ENCODE measurements at regions not wholly inside any gene's neighbourhood (a gene's known extent, or its start where the extent isn't known, plus 50 kb on each side); places are given as distances from the start of the nearest gene placed in this dataset.

DNA sequence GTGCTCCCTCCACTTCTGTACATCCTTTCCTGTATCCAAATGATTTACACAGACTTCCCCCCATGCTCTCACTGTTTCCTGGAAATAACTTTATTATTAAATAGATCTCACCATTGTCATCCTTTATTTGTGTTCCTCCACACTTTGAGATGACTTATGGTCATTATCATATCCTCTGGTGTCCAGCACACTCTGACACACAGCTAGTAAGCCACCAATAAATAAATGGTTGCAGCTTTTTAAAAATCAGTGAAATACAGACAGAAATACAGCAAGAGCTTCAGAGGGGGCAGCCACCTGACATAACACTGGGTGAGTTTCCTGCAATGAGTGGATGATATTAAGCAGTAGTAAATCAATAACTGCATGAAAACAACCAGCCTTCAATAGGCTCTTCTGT lies 2036.4 kb upstream of the AGA start:
- Histone ChIP-seq H3K27me3 (ENCODE audit: insufficient read depth, low read length) (no peaks in the 10 kb centered on the region), H3K9me3 (ENCODE audit: low read depth, low read length) (no peaks in the 10 kb centered on the region), H3K4me3 (ENCODE audit: low read length) (no peak overlapping the region), H3K4me1 (ENCODE audit: insufficient read depth, low read length) (no peaks in the 10 kb centered on the region)

DNA sequence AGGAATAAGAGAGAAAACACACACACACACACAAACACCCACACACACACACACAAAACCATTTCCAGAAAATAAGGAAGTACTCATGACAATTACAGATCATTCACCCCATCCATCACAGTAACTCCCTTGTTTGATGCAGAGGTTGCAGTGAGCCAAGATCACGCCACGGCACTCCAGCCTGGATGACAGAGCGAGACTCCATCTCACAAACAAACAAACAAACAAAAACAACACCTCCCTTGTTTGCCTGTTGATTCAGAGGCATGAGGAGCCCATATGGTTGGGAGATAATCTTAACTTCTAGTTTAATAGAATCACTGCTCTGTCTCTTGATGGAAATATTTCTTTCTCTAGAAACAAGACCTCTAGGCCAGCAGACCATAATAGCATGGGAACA lies 2043.5 kb upstream of the AGA start:
- Histone ChIP-seq H3K4me1 (ENCODE audit: insufficient read depth, low read length) (no peaks in the 10 kb centered on the region), H3K4me3 (ENCODE audit: low read length) (no peak overlapping the region), H3K9me3 (ENCODE audit: low read depth, low read length) (no peaks in the 10 kb centered on the region), H3K27me3 (ENCODE audit: insufficient read depth, low read length) (no peaks in the 10 kb centered on the region)

- H3K9me3 ChIP-seq (ENCODE audit: low read depth, low read length) = no peaks in the 10 kb centered on the region
- no peaks in the 10 kb centered on the region for H3K4me1 ChIP-seq (ENCODE audit: insufficient read depth, low read length)
- no peaks in the 10 kb centered on the region for H3K27me3 ChIP-seq (ENCODE audit: insufficient read depth, low read length)
- no peak overlapping the region for H3K4me3 ChIP-seq (ENCODE audit: low read length)
Measured at GRCh38 chr4:179486570-179487335, 2044.5 kb upstream of the AGA start.

GRCh38 chr4:179492260-179493080 lies 2050.2 kb upstream of the AGA start:
- no peak overlapping the region for H3K4me3 ChIP-seq (ENCODE audit: low read length)
- H3K9me3 ChIP-seq (ENCODE audit: low read depth, low read length) = no peaks in the 10 kb centered on the region

GRCh38 chr4:179503976-179504375 lies 2061.7 kb upstream of the AGA start:
- H3K27me3 ChIP-seq (ENCODE audit: insufficient read depth, low read length) = no peaks in the 10 kb centered on the region
- H3K4me3 ChIP-seq (ENCODE audit: low read length) = no peak overlapping the region

More at GRCh38 chr4:179492260-179493080, 2050.2 kb upstream of the AGA start:
- Histone ChIP-seq H3K4me1 (ENCODE audit: insufficient read depth, low read length) (no peaks in the 10 kb centered on the region), H3K27me3 (ENCODE audit: insufficient read depth, low read length) (no peaks in the 10 kb centered on the region)

GRCh38 chr4:179509489-179509888 lies 2067.3 kb upstream of the AGA start:
- no peak overlapping the region for H3K4me3 ChIP-seq (ENCODE audit: low read length)
- H3K27me3 ChIP-seq (ENCODE audit: insufficient read depth, low read length) = no peaks in the 10 kb centered on the region
- no peaks in the 10 kb centered on the region for H3K9me3 ChIP-seq (ENCODE audit: low read depth, low read length)
- no peaks in the 10 kb centered on the region for H3K4me1 ChIP-seq (ENCODE audit: insufficient read depth, low read length)

More at GRCh38 chr4:179503976-179504375, 2061.7 kb upstream of the AGA start:
- Histone ChIP-seq H3K4me1 (ENCODE audit: insufficient read depth, low read length) (no peaks in the 10 kb centered on the region), H3K9me3 (ENCODE audit: low read depth, low read length) (no peaks in the 10 kb centered on the region)

DNA sequence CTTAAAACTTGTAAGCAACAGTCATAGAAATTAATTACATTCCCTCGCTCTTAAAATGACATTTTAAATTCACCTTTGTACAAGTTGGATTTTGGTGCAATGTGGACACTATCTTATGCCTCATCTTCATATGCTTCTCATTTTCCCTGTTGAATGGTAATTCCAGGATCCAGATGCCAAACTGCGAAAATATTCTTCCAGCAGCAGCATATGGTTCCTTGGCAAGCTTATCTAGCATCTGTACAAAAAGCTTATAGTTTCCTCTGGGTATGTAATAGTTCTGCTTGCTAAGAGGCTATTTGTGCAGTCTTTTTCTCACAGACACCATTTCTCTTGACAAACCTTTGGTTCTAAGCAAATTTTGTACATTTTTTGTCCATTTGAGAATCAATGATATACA lies 2079.7 kb upstream of the AGA start:
- Histone ChIP-seq H3K4me1 (ENCODE audit: insufficient read depth, low read length) (no peaks in the 10 kb centered on the region), H3K4me3 (ENCODE audit: low read length) (no peak overlapping the region), H3K9me3 (ENCODE audit: low read depth, low read length) (no peaks in the 10 kb centered on the region), H3K27me3 (ENCODE audit: insufficient read depth, low read length) (no peaks in the 10 kb centered on the region)

DNA sequence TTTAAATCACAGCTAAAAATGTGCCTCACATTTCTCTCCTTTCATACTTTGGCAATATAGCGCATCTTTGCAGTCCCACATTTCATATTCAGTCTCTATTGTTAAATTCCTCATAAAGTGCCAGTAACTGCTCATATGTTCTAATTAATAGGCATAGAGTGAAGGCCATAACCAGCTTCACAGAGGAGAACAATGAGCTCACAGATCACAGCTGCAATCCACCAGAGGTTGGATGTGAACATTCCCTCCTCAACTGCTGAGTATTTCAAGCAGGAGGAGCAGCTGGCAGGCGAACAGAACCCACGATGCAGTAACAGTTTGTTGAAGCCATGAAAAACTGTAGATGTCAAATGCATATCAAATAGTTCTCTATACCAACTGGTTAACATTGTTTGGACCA lies 2088.7 kb upstream of the AGA start:
- no peak overlapping the region for H3K4me3 ChIP-seq (ENCODE audit: low read length)
- peaks cover 6% of the 10 kb centered on the region for H3K9me3 ChIP-seq (ENCODE audit: low read depth, low read length)
- no peaks in the 10 kb centered on the region for H3K4me1 ChIP-seq (ENCODE audit: insufficient read depth, low read length)
- no peaks in the 10 kb centered on the region for H3K27me3 ChIP-seq (ENCODE audit: insufficient read depth, low read length)

GRCh38 chr4:179536694-179537093 lies 2094.5 kb upstream of the AGA start:
- H3K4me1 ChIP-seq (ENCODE audit: insufficient read depth, low read length) = no peaks in the 10 kb centered on the region

DNA sequence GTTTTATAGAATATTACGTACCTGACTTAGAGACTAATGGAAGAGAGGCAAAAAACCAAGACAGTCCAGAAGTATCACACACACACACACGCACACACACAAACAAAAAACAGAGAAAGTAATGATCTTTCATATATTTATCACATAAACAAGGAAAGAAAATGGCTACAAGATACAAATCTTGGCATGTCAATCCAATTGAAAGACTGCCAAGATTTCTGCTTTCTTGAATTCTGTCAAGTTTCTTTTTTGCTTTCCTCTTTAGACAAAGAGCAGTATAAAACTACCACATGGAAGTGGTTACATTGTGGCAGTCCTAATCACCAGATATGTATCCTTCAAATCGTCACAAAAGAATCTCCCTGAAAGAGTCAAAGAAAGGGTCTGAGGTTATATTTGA lies 2097.4 kb upstream of the AGA start:
- H3K9me3 ChIP-seq (ENCODE audit: low read depth, low read length) = no peaks in the 10 kb centered on the region

More at GRCh38 chr4:179536694-179537093, 2094.5 kb upstream of the AGA start:
- no peaks in the 10 kb centered on the region for H3K9me3 ChIP-seq (ENCODE audit: low read depth, low read length)
- no peak overlapping the region for H3K4me3 ChIP-seq (ENCODE audit: low read length)
- no peaks in the 10 kb centered on the region for H3K27me3 ChIP-seq (ENCODE audit: insufficient read depth, low read length)

GRCh38 chr4:179543771-179544170 lies 2101.5 kb upstream of the AGA start:
- H3K27me3 ChIP-seq (ENCODE audit: insufficient read depth, low read length) = no peaks in the 10 kb centered on the region

More for the DNA sequence above, 2097.4 kb upstream of the AGA start:
- no peaks in the 10 kb centered on the region for H3K4me1 ChIP-seq (ENCODE audit: insufficient read depth, low read length)
- no peaks in the 10 kb centered on the region for H3K27me3 ChIP-seq (ENCODE audit: insufficient read depth, low read length)
- H3K4me3 ChIP-seq (ENCODE audit: low read length) = no peak overlapping the region

DNA sequence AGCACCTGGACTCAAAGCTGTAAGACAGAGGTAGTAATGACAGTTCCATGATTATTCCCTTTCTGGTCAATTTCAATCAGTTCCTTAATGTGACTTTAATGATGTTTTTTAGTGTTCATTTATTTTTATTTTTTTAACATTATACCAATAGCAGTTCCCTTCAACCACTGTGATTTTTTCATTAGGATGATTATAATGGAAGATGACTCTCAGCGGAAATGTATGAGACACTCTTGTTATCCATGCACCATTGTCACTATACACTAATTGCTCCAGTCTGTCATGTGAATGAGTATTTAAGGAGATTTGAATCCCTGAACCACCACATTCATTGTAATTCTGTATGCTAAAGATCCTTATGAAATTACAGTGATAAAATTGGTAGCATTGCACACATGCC lies 2102.3 kb upstream of the AGA start:
- no peaks in the 10 kb centered on the region for H3K27me3 ChIP-seq (ENCODE audit: insufficient read depth, low read length)
- H3K9me3 ChIP-seq (ENCODE audit: low read depth, low read length) = no peaks in the 10 kb centered on the region
- no peak overlapping the region for H3K4me3 ChIP-seq (ENCODE audit: low read length)
- no peaks in the 10 kb centered on the region for H3K4me1 ChIP-seq (ENCODE audit: insufficient read depth, low read length)

More at GRCh38 chr4:179543771-179544170, 2101.5 kb upstream of the AGA start:
- H3K4me1 ChIP-seq (ENCODE audit: insufficient read depth, low read length) = no peaks in the 10 kb centered on the region
- no peaks in the 10 kb centered on the region for H3K9me3 ChIP-seq (ENCODE audit: low read depth, low read length)
- no peak overlapping the region for H3K4me3 ChIP-seq (ENCODE audit: low read length)

GRCh38 chr4:179552131-179552530 lies 2109.9 kb upstream of the AGA start:
- no peaks in the 10 kb centered on the region for H3K27me3 ChIP-seq (ENCODE audit: insufficient read depth, low read length)
- no peaks in the 10 kb centered on the region for H3K4me1 ChIP-seq (ENCODE audit: insufficient read depth, low read length)
- H3K9me3 ChIP-seq (ENCODE audit: low read depth, low read length) = no peaks in the 10 kb centered on the region
- no peak overlapping the region for H3K4me3 ChIP-seq (ENCODE audit: low read length)

GRCh38 chr4:179563741-179564140 lies 2121.5 kb upstream of the AGA start:
- H3K4me1 ChIP-seq (ENCODE audit: insufficient read depth, low read length) = no peaks in the 10 kb centered on the region
- H3K27me3 ChIP-seq (ENCODE audit: insufficient read depth, low read length) = no peaks in the 10 kb centered on the region
- H3K9me3 ChIP-seq (ENCODE audit: low read depth, low read length) = no peaks in the 10 kb centered on the region
- H3K4me3 ChIP-seq (ENCODE audit: low read length) = no peak overlapping the region

DNA sequence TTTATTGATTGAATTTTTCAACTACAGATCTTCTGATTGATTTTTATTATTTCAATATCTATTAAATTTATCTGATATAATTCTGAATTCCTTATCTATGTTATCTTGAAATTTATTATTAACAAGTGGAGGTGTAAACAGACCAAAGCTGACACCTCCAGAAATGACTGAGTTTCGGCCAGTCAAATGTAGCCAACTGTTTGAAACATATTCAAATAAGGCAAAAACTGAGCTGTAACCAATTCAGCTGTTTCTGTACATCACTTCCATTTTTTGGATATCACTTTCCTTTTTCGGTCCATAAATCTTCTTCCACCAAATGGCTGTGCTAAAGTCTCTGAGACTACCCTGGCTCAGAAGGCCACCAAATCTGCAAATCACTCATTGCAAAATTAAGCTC lies 2127.3 kb upstream of the AGA start:
- H3K9me3 ChIP-seq (ENCODE audit: low read depth, low read length) = peaks cover 8% of the 10 kb centered on the region
- H3K27me3 ChIP-seq (ENCODE audit: insufficient read depth, low read length) = no peaks in the 10 kb centered on the region
- no peak overlapping the region for H3K4me3 ChIP-seq (ENCODE audit: low read length)
- H3K4me1 ChIP-seq (ENCODE audit: insufficient read depth, low read length) = no peaks in the 10 kb centered on the region
